Activated CD4-positive, alpha-beta T cell treated with anti-CD3 and anti-CD28 coated beads for 1 hour (primary cell): ENCODE measurements at regions not wholly inside any gene's neighbourhood (a gene's known extent, or its start where the extent isn't known, plus 50 kb on each side); places are given as distances from the start of the nearest gene placed in this dataset.
"Not testable (repeated sequence)": the region's sequence is repeated elsewhere in the genome, so short reads cannot be mapped to it uniquely, and the experiment has no call there.

Source experiments
- DNase-seq: peaks from one replicate; pipeline ENCODE4 v3.0.0-alpha.2; 2020

DNA sequence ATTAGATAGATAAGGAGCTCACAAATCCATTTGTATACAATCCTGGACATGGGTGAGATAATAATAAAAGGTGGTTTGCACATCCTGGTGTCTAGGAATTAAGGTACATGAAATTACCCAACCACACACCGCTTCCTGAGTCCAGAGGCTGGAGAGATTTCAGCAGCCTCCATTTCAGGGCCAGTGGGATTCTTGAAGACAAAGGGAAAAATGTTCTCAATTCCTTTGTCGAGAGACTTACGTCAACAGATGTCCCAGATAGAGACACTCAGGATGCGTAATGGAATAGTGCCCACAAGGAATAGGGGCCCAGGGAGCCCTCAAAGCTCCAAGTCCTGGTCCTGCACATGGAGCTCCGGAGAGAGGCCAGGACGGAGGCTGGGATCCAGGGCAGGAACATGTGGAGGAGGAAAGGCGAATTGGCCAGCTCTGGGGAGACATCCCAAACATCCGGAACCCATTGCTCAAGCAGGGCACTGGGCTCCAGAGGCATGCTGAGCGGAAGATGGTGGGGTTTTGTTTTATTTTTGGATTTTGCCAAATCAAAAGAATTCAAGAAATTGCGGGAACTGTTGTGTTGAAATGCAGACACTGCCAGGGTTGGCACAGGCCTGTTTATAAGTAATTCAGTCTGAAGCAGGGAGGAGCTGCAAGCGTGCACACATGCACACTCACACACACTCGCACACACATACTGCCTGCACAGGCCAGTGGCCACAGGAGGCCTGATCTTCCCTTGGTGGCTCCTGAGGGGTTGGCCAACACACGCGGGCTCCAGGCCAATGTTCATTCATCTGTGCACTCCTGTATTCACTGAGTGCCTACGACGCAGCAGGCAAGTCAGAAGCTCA lies 97.2 kb downstream of the NOG start:
- DNase-seq: no peak

DNA sequence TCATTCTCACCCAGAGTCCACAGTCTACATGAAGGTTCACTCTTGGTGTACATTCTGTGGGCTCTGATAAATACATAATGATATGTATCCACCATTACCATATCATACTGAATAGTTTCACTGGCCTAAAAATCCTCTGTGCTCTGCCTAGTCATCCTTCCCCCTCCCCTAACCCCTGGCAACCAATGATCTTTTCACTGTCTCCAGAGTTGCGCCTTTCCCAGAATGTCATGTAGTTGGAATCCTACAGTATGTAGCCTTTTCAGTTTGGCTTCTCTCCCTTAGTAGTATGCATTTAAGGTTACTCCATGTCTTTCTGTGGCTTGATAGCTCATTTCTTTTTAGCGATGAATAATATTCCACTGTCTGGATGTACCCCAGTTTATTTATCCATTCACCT lies 101.3 kb downstream of the NOG start:
- no peak for DNase-seq

DNA sequence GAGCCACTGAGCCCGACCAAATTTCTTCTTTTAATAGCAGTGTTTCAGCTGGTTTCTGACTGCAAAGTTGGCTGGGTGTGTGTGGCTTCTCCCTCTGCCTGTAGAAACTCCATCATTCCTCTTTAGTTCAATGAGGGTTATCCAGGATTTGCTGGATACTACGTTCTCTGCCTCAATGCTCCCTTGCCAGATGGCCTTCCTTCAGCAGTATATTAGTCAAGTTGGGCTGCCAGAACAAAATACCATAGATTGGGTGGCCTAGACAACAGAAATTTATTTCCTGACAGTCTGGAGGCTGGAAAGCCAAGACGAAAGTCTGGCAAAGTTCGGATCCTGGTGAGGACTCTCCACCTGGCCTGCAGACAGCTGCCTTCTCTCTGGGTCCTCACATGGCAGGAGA lies 103.7 kb downstream of the NOG start:
- no peak for DNase-seq

DNA sequence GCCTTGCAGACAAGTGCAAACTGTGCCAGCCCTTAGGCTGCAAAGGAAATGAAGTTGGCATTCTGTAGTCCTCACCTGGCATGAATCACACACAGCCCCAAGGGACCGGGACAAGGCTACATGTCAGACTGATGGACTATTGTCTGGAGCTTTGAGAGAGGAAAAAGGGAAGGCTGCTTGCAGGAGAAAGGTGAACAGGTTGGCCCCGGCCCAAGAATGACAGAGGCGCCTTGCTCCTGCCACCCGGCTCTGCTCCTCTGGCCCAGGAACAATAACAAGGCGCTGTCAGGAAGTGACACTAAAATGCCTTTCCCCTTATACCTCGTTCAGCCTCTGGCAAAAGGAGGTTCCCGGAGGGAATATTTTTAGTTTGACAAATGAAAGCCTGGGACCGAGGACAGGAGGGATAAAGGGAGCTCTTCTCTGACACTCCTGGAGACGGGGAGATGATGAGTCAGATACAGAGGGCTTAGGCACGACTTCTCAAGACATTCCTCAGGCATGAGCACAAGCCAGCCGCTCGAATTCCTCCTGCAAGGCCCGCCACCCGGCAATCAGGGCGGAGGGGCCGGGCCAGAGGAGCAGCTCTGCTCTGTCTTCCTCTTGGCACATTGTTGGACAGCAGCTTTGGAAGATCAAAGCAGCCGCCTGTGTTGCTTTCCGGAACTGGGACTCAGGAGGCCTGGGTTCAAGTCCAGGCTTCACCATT lies 105.8 kb downstream of the NOG start:
- no peak for DNase-seq

DNA sequence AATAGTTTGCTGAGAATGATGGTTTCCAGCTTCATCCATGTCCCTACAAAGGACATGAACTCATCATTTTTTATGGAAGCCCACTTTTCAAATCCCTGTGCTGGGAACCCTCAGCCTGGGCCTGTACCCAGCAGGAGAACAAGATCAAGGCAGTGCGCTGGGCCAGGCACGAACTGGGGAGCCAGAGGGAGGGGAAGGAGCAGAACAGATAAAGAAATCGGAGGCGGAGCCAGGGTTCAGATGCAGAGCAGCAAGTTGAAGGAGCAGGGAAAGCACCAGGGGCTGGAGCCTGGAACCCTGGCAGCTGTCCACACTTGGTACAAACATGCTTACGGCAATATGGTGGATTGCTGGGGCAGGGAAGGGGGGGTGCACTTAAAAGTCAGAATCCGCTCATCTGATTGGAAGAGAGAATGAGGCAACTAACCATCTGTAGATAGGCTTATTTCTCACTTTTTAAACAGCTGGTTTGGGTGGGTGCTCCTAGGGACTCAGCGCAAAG lies 107.5 kb downstream of the NOG start:
- no peak for DNase-seq

DNA sequence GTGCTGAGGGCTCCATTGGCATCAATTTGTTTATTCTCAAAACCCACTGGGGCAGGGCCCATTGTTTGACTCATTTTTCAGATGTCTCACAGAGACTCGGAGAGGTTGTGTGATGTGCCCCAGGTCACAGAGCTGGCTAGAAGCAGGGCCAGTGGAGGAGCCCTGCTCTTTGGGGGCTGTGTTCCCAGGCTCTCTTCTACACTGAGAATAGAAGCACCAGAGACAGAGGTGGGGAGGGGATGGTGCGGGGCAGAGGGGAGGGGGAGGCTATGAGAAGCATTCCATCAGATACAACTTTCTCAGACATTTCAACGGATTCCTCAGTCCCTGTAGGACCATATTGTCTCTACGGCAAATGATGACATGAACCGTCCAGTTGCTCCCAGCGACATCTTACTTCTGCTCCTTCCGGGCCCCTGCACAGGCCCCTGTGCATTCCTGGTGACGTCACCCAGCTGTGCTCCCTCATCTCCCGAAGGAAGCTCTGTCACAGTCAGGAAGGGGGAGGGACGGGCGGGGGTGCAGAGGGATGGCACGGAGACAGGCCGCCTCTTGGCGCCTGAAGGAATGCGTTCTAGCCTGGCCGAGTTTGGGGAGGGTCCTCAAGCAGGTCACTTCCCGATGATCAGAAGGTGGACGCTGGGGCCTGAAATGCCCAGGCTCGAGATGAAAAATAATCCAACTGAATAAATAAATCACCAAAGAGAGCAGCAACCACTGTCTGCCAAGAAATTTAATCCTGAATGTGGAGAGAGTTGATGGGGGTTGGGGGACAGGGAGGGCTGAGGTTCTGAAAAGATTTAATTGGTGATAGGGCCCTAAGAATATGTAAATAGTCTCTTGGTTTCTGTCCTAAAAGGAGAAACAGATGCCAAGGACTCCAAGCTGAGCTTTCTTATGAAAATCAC lies 114.1 kb downstream of the NOG start:
- DNase-seq: no peak

DNA sequence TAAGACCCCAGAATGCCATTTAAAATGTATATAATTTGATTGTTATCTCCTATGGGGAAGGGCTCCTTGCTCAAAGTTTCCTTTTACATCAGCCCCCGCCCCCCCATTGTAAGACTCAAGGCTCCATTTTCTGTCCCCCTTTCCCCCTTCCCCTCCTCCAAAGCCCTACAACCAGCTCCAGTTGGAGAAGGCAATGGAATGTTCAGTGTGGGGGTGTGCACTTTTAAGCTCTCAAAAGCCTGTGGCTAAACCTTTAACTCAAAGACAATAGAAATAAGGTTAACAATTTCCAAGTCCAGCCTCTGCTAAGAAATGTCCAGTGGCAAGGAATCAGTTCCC lies 114.7 kb downstream of the NOG start:
- no peak for DNase-seq

DNA sequence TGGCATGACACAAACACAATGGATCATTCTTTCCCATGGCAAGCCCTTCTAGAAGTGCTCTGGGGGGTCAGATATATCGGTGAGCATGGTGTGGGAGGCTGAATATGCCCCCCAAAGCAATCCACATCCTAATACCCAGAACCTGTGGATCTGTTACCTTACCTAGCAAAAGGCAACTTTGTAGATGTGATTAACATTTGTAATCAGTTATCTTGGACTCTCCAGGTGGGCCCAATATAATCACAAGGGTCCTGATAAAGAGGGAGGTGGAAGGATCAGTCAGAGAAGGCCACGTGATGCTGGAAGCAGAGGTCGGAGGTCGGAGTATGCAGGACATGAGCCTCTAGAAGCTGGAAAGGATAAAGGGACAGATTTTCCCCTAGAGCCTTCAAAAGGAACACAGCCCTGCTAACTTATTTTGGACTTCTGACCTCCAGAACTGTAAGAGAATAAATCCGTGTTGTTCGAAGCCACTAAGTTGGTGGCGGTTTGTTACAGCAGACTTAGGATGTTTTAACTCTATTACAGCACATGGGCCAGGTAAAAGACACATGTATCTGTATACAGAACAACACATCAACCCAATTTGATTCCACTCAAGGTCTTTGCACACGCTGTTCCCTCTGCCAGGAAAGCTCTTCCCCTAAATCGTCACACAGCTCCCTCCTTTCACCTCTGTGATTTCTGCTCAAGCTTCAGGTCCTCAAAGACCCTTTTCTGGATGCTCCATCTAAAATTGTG lies 115.3 kb downstream of the NOG start:
- no peak for DNase-seq

DNA sequence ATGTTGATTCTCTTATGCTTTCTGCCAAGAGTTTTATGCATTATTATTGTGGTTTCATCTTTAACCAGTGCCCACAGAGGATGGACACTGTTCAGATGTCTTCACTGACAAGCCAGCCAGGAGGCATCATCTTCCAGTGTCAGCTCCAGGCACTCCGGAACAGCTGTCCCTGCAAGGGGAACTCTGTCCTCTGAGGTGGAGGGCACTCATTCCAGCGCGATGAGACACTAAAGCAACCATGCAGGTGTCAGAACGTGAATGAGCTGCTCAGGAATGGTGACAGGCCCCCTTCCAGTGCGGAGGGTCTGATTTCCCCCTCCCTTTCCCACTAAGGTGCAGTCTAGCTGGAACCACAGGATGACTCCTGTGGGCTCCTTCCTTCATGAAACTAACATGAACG lies 117.5 kb downstream of the NOG start:
- DNase-seq: no peak

DNA sequence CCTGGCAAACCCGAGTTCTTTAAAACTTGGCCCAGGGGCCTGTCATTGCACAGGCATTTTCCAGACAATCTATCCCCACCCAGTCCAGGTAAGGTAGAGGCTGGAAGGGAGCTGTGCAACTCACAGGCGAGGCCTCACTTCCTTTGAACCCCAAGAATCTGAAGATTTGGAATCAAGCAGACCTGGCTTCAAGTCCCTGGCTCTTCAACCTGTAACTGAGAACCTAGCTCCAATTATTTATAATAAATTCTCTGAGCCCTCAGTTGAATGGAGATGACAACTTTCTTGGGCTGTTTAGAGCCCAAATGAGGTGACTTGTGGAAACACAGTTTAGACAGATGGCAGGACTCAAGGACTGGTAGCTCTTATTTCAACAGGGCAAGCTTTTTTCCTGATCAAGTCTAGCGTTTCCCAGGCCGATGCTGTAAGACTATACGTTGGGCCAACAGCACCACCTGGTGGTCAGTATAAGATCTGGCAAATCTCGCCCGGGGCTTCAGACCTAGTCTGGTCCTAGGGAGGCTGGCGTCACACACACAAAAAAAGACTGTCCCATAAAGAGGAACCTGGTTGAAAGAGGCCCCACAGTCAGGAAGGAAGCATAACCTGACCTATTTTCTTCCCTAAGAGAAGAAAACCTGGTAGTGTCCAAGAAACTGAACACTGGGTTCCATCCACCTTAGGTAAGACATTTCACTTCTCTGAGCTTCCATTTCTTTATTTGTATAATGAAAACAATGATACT lies 117.9 kb downstream of the C17orf67 start:
- peak; percentile 63 for DNase-seq

DNA sequence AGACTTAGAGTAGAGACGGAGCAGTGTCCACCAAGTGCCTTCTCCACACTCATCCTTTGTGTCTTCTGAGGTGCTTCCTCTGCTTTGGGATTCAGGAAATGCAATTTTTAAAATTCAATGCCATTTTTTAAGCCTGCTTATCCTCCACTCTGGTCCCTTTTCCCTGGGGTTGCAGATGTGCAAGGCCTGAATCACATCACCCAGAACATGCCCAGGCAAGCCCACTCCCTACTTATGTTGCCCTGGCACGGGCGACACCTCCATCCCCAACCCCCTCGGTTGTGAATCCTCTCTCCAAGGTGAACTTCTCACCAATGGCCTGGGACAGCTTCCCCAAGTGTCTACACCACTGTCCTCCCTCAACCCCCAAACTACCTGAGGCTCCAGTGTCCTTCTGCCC lies 116.2 kb downstream of the C17orf67 start:
- DNase-seq: no peak

DNA sequence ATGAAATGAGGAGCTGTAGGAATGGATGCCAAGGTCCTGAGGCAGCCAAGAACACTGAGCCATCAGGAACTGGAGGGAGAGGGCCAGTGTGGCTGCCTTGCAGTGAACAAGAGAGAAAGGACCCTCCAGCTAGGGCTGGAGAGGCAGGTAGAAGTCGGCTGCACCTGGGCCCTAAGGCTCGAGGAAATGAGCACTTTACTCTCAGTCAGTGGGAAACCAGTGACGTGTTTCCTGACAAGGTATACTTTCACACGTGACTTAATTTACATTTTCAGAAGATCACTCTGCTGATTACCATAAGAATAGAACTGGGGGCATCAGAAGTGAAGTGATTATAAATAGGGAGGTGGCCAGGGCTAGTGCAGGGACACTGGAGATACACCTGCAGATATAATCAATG lies 115.2 kb downstream of the C17orf67 start:
- DNase-seq: no peak

DNA sequence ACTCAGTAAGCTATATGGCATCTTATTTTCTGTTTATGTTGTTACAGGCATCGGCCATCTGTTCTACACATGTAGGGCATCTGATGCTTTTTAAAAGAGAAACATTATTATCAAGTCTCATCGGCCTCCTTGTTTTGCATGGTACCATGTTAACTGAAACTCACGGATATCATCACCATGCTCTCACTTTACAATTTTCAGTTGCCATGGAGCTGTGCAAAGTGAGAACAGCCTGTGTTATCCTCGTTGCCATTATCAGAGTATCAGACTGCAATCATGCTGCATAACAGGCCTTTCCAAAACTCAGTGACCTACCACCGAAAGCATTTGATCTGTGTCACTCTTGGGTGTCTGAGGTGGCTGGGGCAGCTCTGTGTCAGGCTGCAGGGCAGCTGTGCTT lies 110.3 kb downstream of the C17orf67 start:
- no peak for DNase-seq

DNA sequence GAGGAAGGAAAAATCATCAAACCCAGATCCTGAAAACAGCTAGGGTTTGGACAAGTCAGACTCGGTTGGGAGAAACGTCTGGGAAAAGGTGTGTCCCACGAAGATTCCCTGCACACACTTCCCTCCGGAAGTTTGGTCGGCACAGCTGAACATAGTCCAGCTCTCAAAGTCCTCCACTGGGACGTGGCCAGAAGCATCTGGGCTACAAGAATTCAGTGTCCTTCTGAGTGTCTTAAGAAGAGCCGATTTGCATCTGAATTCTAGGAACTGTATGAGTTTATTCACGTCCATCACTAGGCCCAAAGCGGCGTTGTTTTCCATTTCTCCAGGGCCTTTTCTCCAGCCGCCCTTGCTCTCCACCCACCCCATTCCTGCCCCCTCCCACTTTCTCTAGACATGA lies 109.1 kb downstream of the C17orf67 start:
- DNase-seq: no peak

DNA sequence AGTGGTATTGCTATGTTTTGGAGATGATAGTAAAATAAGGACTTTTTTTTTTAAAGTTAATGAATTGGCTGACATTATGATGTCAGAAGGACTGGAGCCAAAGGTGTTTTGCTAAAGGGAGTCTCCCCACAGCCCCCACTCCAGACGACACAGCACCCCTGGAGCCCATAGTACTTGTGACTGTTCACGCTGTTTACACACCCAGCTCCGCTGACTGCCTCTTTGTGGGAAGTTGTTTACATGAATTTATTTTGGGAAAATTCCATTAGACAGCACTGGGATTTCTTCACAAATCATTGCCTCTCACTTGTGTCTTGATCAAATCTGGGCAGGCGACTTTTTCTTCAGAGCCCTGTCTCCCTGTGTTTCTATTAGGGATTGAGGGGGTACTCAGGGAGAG lies 108.6 kb downstream of the C17orf67 start:
- no peak for DNase-seq

DNA sequence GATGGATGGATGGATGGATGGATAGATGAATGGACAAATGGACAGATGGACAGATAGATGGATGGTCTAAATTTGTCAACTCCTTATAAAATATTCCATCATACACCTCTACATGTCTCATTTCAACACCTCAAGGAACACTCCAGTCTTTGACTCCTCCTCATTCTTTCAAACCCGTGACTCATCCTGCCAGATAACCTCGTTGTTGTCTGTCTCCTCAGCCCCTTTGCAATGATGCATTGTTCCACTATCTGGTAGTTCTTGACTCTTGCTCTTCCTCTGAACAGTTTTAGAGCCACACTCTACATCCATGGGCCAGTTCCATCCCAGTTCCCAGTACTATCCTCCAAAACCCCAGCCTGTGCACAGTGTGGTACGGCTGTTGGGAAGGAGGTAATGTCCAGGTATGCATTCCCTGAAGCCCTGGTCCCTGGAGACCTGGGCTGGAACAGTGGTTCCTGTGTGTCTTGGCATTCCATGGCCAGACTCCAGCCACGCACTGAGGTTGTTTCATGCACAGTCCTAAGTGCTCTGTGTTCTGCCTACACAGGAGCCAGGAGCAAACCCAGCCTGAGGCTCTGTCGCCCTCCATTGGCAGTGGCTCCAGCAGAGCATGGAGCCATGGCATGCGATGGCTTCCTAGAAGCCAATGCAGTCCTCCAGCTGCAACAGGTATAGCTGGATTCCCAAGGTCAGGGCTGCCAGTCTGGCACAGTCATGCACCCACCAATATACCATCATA lies 105.7 kb downstream of the C17orf67 start:
- DNase-seq: no peak

DNA sequence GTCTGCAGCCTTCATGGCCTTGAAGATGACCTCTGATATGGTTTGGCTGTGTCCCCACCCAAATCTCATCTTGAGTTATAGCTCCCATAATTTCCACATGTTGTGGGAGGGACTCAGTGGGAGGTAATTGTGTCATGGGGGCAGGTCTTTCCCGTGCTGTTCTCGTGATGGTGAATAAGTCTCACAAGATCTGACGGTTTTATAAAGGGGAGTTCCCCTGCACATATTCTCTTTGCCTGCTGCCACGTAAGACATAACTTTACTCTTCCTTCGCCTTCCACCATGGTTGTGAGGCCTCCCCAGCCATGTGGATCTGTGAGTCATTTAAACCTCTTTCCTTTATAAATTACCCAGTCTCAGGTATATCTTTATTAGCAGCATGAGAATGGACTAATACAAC lies 102.6 kb downstream of the C17orf67 start:
- not testable (repeated sequence) for DNase-seq

DNA sequence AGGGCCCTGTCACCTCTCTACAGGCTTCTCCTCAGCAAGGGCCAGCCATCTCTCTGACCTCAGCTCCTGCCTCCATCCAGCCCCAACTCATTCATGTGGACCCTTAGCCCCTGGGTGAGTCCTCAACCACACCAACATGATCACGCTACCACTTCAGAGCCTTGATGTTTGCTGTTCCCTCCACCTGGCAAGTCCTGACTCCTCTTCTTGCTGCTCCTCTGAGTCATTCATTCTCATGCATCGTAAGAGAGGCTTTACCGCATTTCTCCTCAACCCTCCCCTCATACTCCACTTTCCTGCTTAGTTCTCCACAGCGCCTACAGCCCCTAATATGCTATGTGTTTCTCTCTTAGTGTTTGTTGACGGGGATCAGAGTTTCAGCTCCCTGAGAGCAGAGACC lies 99.9 kb downstream of the C17orf67 start:
- no peak for DNase-seq

DNA sequence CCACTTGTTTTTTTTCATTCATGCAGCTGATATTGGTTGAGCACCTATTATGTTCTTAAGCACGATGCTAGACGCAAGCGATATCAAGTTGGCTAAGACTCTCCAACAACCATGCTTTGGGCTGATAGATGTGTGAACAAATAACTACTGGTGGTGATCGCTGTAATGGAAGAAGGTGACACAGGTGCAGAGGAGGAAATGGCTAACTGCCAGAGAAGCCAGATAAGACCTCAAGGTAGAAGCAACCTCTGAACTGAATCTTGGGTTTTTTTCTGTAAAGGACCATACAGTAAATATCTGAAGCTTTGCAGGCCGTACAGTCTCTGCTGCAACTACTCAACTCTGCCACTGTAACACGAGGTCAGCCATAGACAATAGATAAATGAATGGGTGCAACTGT lies 97.9 kb downstream of the C17orf67 start:
- no peak for DNase-seq

DNA sequence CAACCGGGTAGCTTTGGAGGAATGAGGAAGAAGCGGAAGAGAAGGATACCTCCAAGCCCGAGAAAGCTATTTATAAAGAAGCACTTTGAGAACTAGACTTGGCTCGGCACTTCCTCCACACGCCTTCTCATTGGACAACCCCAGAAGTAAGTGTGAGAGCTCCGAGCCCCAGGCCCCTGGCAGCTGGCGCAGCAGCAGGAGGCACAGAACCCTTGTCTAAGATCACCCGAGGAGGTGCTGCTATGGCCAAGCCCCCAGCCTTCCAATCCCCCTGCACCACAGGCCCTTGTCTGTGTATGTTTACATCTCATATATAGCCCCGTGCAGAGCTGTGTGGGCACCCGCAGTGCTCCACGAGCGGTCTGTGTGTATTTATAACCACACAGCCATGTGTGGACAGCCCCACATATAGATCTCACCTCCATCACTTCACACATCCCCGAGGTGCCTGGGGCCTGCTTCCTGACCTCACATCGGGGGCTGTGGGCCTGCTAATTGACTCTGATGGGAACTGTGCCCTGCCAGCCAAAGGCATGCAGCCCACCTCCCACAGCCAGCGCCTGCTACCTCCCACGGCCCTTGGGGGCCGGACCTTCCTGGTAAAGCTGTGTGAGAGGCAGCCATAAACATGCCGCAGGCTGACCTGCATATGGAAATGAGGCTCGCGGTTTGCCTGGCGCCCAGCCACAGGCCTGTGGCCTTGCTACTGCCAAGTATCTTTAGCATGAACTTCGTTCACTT lies 96.1 kb downstream of the C17orf67 start:
- DNase-seq: no peak
